ENCODE measurements at regions not wholly inside any gene's neighbourhood (a gene's known extent, or its start where the extent isn't known, plus 50 kb on each side); places are given as distances from the start of the nearest gene placed in this dataset.

DNA sequence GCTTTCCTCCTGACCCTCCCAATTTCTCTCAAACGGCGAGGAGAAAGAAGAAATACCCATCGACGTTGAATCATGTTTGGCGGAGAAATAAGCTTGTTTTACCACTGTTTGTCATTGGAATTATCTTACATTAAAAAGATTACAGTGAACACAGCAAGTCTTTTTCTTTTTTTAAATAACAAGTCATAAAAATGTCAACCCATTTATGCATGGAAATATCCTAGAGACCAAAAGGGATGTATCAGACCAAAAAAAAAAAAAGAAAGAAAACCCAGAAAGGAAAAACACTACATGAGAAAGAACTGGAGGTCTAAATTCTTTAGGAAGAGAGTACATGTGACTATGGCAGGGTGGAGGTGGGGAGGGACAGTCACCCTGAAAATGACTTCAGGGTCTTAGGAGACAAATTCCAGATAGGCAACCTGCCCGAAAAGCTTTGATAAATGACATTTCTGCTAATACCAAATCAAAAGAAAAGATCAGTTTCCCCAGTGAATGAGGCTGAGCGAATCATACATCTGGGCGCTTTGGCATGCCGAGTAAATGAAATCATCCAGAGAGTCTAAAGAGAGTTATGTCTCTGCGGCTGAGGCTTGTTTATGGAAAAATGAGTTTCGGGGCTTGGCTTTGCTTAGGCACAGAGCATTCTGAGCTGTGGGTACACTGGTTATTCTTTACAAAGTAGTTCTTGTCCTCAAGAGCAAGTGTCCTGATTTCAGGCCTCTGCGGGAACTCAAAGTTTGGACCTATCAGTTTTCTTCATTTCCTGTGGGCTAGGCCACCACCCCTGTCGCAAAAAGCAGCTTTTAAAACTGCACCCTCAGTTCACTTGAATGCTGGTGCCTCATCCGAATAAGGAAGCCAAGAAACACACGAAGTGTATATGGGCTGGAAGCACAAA is 110.1 kb upstream of the TGFBR2 start:
- peak overlapping the region; percentile 32 for H3K4me3 Mint-ChIP-seq
- TF ChIP-seq, protein P1, sequence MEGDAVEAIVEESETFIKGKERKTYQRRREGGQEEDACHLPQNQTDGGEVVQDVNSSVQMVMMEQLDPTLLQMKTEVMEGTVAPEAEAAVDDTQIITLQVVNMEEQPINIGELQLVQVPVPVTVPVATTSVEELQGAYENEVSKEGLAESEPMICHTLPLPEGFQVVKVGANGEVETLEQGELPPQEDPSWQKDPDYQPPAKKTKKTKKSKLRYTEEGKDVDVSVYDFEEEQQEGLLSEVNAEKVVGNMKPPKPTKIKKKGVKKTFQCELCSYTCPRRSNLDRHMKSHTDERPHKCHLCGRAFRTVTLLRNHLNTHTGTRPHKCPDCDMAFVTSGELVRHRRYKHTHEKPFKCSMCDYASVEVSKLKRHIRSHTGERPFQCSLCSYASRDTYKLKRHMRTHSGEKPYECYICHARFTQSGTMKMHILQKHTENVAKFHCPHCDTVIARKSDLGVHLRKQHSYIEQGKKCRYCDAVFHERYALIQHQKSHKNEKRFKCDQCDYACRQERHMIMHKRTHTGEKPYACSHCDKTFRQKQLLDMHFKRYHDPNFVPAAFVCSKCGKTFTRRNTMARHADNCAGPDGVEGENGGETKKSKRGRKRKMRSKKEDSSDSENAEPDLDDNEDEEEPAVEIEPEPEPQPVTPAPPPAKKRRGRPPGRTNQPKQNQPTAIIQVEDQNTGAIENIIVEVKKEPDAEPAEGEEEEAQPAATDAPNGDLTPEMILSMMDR (IDR thresholded peaks at IDR 0.05; ENCODE audit: unreplicated experiment), result no peak
- H3K9me3 Mint-ChIP-seq, result peaks cover 5% of the 10 kb centered on the region
- H3K27ac Mint-ChIP-seq, result peak overlapping the region; percentile 94
- H3K36me3 Mint-ChIP-seq, result no peaks in the 10 kb centered on the region
- no peaks in the 10 kb centered on the region for H3K27me3 Mint-ChIP-seq (ENCODE audit: low read depth)
- peaks cover 38% of the 10 kb centered on the region for H3K4me1 Mint-ChIP-seq
- DNase-seq (ENCODE audit: low spot score in 2 of 2, unreplicated experiment in 2 of 2), result no peak

DNA sequence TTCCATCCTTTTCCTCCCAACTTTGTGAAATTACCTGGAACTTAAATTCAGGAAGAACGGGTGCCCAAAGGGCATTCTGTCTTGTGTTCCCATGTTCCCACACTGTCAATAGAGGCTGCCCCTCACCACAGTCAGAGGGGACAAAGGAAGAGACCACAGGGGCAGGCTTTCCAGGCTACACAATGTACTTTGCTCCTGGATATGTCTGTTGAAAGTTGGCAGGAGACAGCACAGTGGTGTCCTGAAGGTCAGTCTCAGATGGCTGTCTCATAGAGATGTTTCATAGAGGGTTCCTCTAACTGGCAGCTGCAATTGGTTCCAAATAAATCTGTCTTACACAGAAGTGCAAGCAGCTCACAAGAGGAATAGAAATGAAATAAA is 107.8 kb upstream of the TGFBR2 start:
- H3K27ac Mint-ChIP-seq, result no peak overlapping the region
- no peak overlapping the region for H3K4me3 Mint-ChIP-seq
- TF ChIP-seq, protein P1 (IDR thresholded peaks at IDR 0.05; ENCODE audit: unreplicated experiment), result no peak
- no peaks in the 10 kb centered on the region for H3K27me3 Mint-ChIP-seq (ENCODE audit: low read depth)
- peaks cover 33% of the 10 kb centered on the region for H3K4me1 Mint-ChIP-seq
- no peaks in the 10 kb centered on the region for H3K36me3 Mint-ChIP-seq
- no peak for DNase-seq (ENCODE audit: low spot score in 2 of 2, unreplicated experiment in 2 of 2)
- H3K9me3 Mint-ChIP-seq, result peaks cover 5% of the 10 kb centered on the region

DNA sequence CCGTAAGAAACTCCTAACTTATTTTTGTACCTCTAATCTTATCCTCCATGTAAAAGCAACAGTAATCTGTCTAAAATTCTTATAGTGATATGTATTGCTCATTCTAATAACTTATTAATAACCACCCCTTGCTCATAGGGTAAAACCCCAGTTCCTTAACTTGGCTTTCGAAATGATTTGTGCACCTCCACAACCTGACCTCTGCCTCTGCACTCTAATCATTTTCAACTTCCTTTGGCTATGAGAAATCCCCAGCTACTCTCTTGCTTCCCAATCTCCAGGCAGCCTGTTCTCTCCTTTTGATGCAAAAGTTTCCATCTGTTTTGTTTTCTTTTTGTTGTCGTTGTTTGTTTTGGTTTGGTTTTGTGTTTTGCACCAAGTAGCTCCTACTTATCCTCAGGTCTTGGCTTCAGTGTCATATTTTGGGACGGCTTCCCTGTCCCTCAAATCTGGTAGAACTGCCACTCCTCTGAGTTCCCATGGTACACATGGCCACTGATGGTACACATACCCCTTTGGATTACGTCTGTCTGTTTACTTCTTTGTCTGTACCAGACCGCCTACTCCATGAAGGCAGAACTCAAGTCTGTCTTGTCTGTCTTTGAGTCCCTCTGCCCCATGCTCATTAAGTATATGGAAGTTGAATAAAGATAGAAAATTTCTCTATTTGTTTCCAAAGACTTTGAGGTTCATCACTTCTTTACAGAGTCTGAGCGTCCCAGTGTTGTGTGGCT is 105.6 kb upstream of the TGFBR2 start:
- Mint-ChIP-seq H3K27me3 (ENCODE audit: low read depth) (no peaks in the 10 kb centered on the region), H3K9me3 (peaks cover 11% of the 10 kb centered on the region), H3K4me1 (peaks cover 14% of the 10 kb centered on the region), H3K4me3 (no peak overlapping the region), H3K27ac (no peak overlapping the region), H3K36me3 (no peaks in the 10 kb centered on the region)
- TF ChIP-seq, protein P1 (IDR thresholded peaks at IDR 0.05; ENCODE audit: unreplicated experiment), result no peak
- DNase-seq (ENCODE audit: low spot score in 2 of 2, unreplicated experiment in 2 of 2), result no peak

DNA sequence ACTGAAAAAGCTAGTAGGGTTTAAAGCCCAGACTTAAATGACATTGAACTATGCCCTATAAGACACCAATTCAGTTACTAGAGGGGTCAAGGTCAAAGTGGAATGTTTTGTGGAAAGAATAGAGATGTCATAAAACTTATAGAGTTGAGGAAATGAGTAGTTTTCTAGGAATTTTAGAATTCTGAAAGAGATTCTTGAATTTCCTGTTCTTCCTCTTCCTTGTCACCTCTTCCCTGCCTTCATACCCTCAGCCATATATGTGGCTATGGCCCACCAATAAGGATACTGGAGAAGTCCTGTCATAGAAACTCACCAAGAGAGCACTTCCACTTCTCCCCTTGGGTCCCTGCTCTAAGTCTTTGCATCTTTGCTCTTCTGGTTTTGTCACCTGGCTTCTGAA is 104.9 kb upstream of the TGFBR2 start:
- Mint-ChIP-seq H3K4me1 (peaks cover 7% of the 10 kb centered on the region), H3K36me3 (no peaks in the 10 kb centered on the region), H3K4me3 (no peak overlapping the region), H3K9me3 (peaks cover 11% of the 10 kb centered on the region), H3K27ac (no peak overlapping the region), H3K27me3 (ENCODE audit: low read depth) (no peaks in the 10 kb centered on the region)
- no peak for DNase-seq (ENCODE audit: low spot score in 2 of 2, unreplicated experiment in 2 of 2)
- TF ChIP-seq, protein P1 (IDR thresholded peaks at IDR 0.05; ENCODE audit: unreplicated experiment), result no peak

DNA sequence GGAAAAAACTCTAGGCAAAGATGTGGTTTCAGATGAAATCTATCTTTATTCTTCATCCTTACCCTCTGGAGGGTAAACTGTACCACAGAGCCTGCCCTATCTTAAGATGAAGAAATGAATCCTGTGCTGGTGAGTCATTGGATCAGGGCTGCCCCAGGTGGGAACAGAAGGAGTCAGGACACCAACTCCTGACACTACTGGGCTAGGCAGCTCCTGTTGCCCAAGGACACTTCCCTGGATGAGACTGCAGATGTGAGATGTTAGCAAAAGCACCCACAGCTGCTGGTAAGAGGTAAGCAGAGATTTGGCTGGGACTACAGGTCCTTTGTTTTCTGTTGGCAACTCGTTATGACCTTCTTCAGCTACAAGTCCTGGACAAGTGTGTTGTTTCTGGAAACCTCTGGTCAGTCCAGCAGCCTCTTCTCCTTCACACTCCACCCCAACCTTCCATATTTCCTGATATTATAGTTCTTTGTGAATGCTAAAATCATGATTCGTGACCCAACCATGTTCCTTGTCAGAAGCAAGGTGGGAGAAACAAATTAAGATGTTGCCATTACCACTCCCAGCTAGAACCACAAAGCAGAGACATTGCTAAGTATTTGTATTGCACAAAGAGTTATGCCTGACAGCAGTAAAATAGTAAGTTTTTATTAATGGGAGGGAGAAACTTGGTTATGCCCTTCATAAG is 104.2 kb upstream of the TGFBR2 start:
- Mint-ChIP-seq H3K27me3 (ENCODE audit: low read depth) (no peaks in the 10 kb centered on the region), H3K36me3 (no peaks in the 10 kb centered on the region), H3K4me1 (peaks cover under 1% of the 10 kb centered on the region), H3K4me3 (no peak overlapping the region), H3K9me3 (peaks cover 11% of the 10 kb centered on the region), H3K27ac (no peak overlapping the region)
- no peak for DNase-seq (ENCODE audit: low spot score in 2 of 2, unreplicated experiment in 2 of 2)
- TF ChIP-seq, protein P1 (IDR thresholded peaks at IDR 0.05; ENCODE audit: unreplicated experiment), result no peak
